Gastroesophageal sphincter (tissue), 3 donors: ENCODE measurements at regions not wholly inside any gene's neighbourhood (a gene's known extent, or its start where the extent isn't known, plus 50 kb on each side); places are given as distances from the start of the nearest gene placed in this dataset.

Experiments
- POLR2AphosphoS5 ChIP-seq: sonication (generic); formaldehyde crosslinking; IDR thresholded peaks from one replicate; pipeline ENCODE4 v1.6.1; 2017; ENCODE audit warnings: antibody characterized with exemption
- TF ChIP-seq, protein P1 (sequence below), 4 experiments: fragments of 200-600 bp in 2 of 4; fragments of 450-650 bp in 2 of 4; sonication (generic) in 1 of 4; IDR thresholded peaks; one replicate each; pipeline ENCODE4 v1.5.1; 2017 to 2019; ENCODE audit warnings: antibody characterized with exemption in 4 of 4, mild to moderate bottlenecking in 2 of 4, moderate library complexity in 2 of 4

DNA sequence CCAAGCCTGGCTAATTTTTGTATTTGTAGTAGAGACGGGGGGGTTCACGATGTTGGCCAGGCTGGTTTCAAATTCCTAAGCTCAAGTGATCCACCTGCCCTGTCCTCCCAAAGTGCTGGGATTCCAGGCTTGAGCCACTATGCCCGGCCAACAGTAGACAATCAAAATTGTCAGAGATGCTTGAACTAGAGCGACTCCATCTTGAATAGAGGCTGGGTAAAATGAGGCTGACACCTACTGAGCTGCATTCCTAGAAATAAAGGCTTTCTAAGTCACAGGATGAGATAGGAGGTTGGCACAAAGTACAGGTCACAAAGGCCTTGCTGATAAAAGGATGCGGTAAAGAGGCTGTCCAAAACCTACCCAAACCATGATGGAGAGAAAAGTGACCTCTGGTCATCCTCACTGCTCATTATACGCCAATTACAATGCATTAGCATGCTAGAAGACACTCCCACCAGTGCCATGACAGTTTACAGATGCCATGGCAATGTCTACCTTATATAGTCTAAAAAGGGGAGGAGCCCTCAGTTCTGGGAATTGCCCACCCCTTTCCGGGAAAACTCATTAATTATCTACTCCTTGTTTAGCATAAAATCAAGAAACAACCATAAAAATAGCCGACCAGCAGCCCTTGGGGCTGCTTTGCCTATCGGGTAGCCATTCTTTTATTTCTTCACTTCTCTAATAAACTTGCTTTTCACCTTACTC is 134.5 kb downstream of the BAMBI start:
- TF ChIP-seq, protein P1, sequence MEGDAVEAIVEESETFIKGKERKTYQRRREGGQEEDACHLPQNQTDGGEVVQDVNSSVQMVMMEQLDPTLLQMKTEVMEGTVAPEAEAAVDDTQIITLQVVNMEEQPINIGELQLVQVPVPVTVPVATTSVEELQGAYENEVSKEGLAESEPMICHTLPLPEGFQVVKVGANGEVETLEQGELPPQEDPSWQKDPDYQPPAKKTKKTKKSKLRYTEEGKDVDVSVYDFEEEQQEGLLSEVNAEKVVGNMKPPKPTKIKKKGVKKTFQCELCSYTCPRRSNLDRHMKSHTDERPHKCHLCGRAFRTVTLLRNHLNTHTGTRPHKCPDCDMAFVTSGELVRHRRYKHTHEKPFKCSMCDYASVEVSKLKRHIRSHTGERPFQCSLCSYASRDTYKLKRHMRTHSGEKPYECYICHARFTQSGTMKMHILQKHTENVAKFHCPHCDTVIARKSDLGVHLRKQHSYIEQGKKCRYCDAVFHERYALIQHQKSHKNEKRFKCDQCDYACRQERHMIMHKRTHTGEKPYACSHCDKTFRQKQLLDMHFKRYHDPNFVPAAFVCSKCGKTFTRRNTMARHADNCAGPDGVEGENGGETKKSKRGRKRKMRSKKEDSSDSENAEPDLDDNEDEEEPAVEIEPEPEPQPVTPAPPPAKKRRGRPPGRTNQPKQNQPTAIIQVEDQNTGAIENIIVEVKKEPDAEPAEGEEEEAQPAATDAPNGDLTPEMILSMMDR (IDR thresholded peaks at IDR 0.05): no peak
- no peak for TF ChIP-seq POLR2AphosphoS5
